T-cell (primary cell): ENCODE measurements at regions not wholly inside any gene's neighbourhood (a gene's known extent, or its start where the extent isn't known, plus 50 kb on each side); places are given as distances from the start of the nearest gene placed in this dataset.
A peak's percentile ranks its signal among the peaks of the same experiment; 100 is the strongest.

Experiments
- ATAC-seq, 4 experiments: fragments of 200-7000 bp in 3 of 4; fragments of 150-1000 bp in 1 of 4; cut with Tn5 transposase; replicated peaks in 1 of 4; 1 replicate in 3 of 4; 2 replicates in 1 of 4; pipeline ENCODE4 v1.10.0; 2021; ENCODE audit warnings: moderate library complexity in 3 of 4, mild to moderate bottlenecking in 2 of 4, moderate number of reproducible peaks in 1 of 4
- CTCF ChIA-PET, 2 donors: fragments of 300-600 bp; sonication (Branson Sonifier 250); formaldehyde crosslinking; loops; one replicate each; lab custom pipeline; 2022; ENCODE audit warnings: antibody characterized with exemption in 2 of 2; lab: Charles Lee
- POLR2A ChIA-PET, 2 donors: fragments of 300-600 bp; sonication (Branson Sonifier 250); formaldehyde crosslinking; loops; one replicate each; lab custom pipeline; 2022; ENCODE audit warnings: antibody characterized with exemption in 2 of 2; lab: Charles Lee
- DNase-seq, 35 experiments: peaks; one replicate each; pipeline versions ENCODE4 v3.0.0 to v3.0.0-alpha.2; 2013 to 2023
- H3K27ac ChIP-seq: one replicate; pipeline ENCODE4 v1.5.1; 2013; ENCODE audit warnings: low read length
- H3K27me3 ChIP-seq, 2 experiments: replicated peaks in 1 of 2; 1 replicate in 1 of 2; 2 replicates in 1 of 2; pipeline versions ENCODE4 v1.6.1 to v1.7.0; 2013; ENCODE audit warnings: low read length in 1 of 2, mixed read lengths in 1 of 2; ENCODE audit not compliant: control insufficient read depth in 2 of 2, insufficient read depth in 2 of 2; ENCODE audit errors: extremely low read depth in 1 of 2
- H3K36me3 ChIP-seq, 2 donors: 1 replicate in 1 of 2; 2 replicates in 1 of 2; pipeline versions ENCODE4 v1.6.1 to v1.7.0; 2013; ENCODE audit warnings: low read length in 1 of 2; ENCODE audit not compliant: control insufficient read depth in 2 of 2, insufficient read depth in 1 of 2; ENCODE audit errors: extremely low read depth in 1 of 2
- H3K4me1 ChIP-seq, 2 experiments: 1 replicate in 1 of 2; 2 replicates in 1 of 2; pipeline versions ENCODE4 v1.6.1 to v1.7.0; 2013; ENCODE audit warnings: low read length in 2 of 2, mixed read lengths in 1 of 2; ENCODE audit not compliant: insufficient read depth in 2 of 2, control insufficient read depth in 1 of 2; ENCODE audit errors: extremely low read depth in 1 of 2
- H3K4me3 ChIP-seq, 2 donors: 1 replicate in 1 of 2; 2 replicates in 1 of 2; pipeline versions ENCODE4 v1.5.1 to v1.7.0; 2013; ENCODE audit warnings: mild to moderate bottlenecking in 2 of 2, low read length in 1 of 2, moderate library complexity in 1 of 2; ENCODE audit not compliant: control insufficient read depth in 1 of 2; ENCODE audit errors: extremely low read depth in 1 of 2
- H3K9me3 ChIP-seq: 2 replicates; pipeline ENCODE4 v1.7.0; 2013
- H3K27ac Mint-ChIP-seq, 2 donors: one replicate each; pipeline ENCODE4 v1.8.0; 2020 to 2021; ENCODE audit warnings: mild to moderate bottlenecking in 2 of 2, mixed read lengths in 2 of 2
- H3K27me3 Mint-ChIP-seq, 2 donors: one replicate each; pipeline ENCODE4 v1.8.0; 2021 to 2022; ENCODE audit warnings: mixed read lengths in 2 of 2
- H3K36me3 Mint-ChIP-seq: one replicate; pipeline ENCODE4 v1.8.0; 2021; ENCODE audit warnings: mixed read lengths
- H3K4me1 Mint-ChIP-seq, 3 donors: one replicate each; pipeline ENCODE4 v1.8.0; 2020 to 2022; ENCODE audit warnings: mixed read lengths in 3 of 3, mild to moderate bottlenecking in 1 of 3
- H3K4me3 Mint-ChIP-seq, 3 donors: one replicate each; pipeline ENCODE4 v1.8.0; 2020 to 2022; ENCODE audit warnings: mild to moderate bottlenecking in 3 of 3, mixed read lengths in 3 of 3, moderate library complexity in 3 of 3
- H3K9me3 Mint-ChIP-seq, 3 donors: one replicate each; pipeline ENCODE4 v1.8.0; 2020 to 2022; ENCODE audit warnings: mixed read lengths in 3 of 3
- WGBS: methylation state at CpG from one replicate; pipeline ENCODE4 v1.1.5; 2013; ENCODE audit warnings: missing lambda C conversion rate; ENCODE audit not compliant: insufficient coverage; 5-methylcytosine and 5-hydroxymethylcytosine counted together

DNA sequence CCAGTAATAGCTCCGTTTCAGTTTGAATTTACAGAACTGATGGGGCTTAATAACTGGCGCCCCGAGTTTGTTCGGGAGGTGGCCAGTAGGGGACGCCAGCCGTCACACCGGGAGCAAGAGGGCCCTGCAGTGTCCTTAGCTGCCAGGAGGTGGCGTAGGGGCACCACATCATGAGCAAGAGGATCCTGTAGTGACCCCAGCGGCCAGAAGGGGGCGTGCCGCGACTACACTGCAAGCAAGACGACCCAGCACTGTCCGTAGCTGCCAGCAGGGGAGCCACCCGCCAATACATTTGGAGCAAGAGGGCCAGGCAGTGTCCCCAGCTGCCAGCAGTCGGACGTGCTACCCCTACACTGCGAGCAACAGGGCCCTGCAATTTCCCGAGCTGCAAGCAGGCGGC is 663.7 kb upstream of the B3GAT1 start:
- H3K36me3 Mint-ChIP-seq: no peaks in the 10 kb centered on the region
- H3K27me3 Mint-ChIP-seq: peaks cover 7 to 8% of the 10 kb centered on the region in 2 donors
- ChIA-PET POLR2A (no interaction called here), CTCF (no interaction called here)
- no peaks in the 10 kb centered on the region for H3K36me3 ChIP-seq
- peaks cover 0 to 17% of the 10 kb centered on the region in 2 experiments for H3K27me3 ChIP-seq
- no peaks in the 10 kb centered on the region for H3K9me3 Mint-ChIP-seq
- no peaks in the 10 kb centered on the region for H3K4me1 Mint-ChIP-seq
- WGBS: 72% methylated on average over 18 of the region's 20 CpGs
- H3K4me3 Mint-ChIP-seq: no peak overlapping the region
- H3K4me1 ChIP-seq: no peaks in the 10 kb centered on the region
- DNase-seq (peak in 33 of 35 experiments; percentile 9 to 64 (median 48)), ATAC-seq (peak in 1 of 4 experiments; percentile 43)
- no peaks in the 10 kb centered on the region for H3K9me3 ChIP-seq
- no peak overlapping the region for H3K27ac Mint-ChIP-seq
- no peak overlapping the region for H3K27ac ChIP-seq
- H3K4me3 ChIP-seq: no peak overlapping the region

GRCh38 chr11:135074397-135074998 is 662.5 kb upstream of the B3GAT1 start:
- no peak overlapping the region for H3K4me3 ChIP-seq
- Mint-ChIP-seq H3K27me3 (peaks cover 15 to 18% of the 10 kb centered on the region in 2 donors), H3K4me3 (no peak overlapping the region), H3K4me1 (no peaks in the 10 kb centered on the region), H3K9me3 (no peaks in the 10 kb centered on the region), H3K27ac (no peak overlapping the region), H3K36me3 (no peaks in the 10 kb centered on the region)
- ChIA-PET CTCF (no interaction called here), POLR2A (no interaction called here)
- H3K4me1 ChIP-seq: no peaks in the 10 kb centered on the region
- H3K27ac ChIP-seq: no peak overlapping the region
- H3K9me3 ChIP-seq: no peaks in the 10 kb centered on the region
- peaks cover 0 to 25% of the 10 kb centered on the region in 2 experiments for H3K27me3 ChIP-seq
- DNase-seq (no peak), ATAC-seq (no peak)
- H3K36me3 ChIP-seq: no peaks in the 10 kb centered on the region
- WGBS: no CpG with 5 or more reads among the region's 5 CpGs

DNA sequence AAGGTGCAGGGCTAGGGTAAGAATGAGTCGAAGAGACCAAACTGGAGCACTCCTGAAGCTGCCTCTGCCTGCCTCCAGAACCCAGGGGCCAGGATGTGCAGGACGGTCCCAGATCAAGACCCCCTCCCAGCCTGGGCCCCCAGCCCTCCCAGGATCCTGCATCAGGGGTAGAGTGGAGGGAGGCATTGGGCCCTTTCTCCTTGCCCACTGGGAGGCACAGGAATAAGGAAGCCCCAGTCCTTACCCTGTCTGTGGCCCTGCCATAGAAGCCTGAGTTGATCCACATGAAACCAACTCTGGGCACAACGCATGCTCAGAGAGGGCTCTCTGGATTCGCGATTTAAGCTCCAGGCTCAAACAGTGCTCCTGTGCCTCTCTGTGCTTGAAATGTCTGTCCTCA is 661.8 kb upstream of the B3GAT1 start:
- ChIA-PET CTCF (no interaction called here), POLR2A (no interaction called here)
- no peaks in the 10 kb centered on the region for H3K36me3 ChIP-seq
- Mint-ChIP-seq H3K27me3 (peaks cover 15 to 18% of the 10 kb centered on the region in 2 donors), H3K27ac (no peak overlapping the region), H3K4me3 (no peak overlapping the region), H3K4me1 (no peaks in the 10 kb centered on the region), H3K36me3 (no peaks in the 10 kb centered on the region), H3K9me3 (no peaks in the 10 kb centered on the region)
- H3K4me1 ChIP-seq: no peaks in the 10 kb centered on the region
- no peaks in the 10 kb centered on the region for H3K9me3 ChIP-seq
- H3K27me3 ChIP-seq: peaks cover 0 to 25% of the 10 kb centered on the region in 2 experiments
- 90% methylated on average over 3 of the region's 5 CpGs for WGBS
- no peak overlapping the region for H3K27ac ChIP-seq
- ATAC-seq: no peak
- no peak for DNase-seq
- no peak overlapping the region for H3K4me3 ChIP-seq

- no peak for DNase-seq
- Histone ChIP-seq H3K36me3 (no peaks in the 10 kb centered on the region), H3K9me3 (no peaks in the 10 kb centered on the region), H3K4me3 (no peak overlapping the region), H3K4me1 (no peaks in the 10 kb centered on the region), H3K27ac (no peak overlapping the region), H3K27me3 (peaks cover 0 to 30% of the 10 kb centered on the region in 2 experiments)
- Mint-ChIP-seq H3K27ac (no peak overlapping the region), H3K27me3 (peaks cover 15 to 18% of the 10 kb centered on the region in 2 donors), H3K4me3 (no peak overlapping the region), H3K9me3 (no peaks in the 10 kb centered on the region), H3K36me3 (no peaks in the 10 kb centered on the region), H3K4me1 (no peaks in the 10 kb centered on the region)
- ATAC-seq: no peak
- CTCF ChIA-PET: no interaction called here
- POLR2A ChIA-PET: no interaction called here
- 64% methylated on average over 7 of the region's 7 CpGs for WGBS
Observed at GRCh38 chr11:135073381-135073780, 661.3 kb upstream of the B3GAT1 start.

DNA sequence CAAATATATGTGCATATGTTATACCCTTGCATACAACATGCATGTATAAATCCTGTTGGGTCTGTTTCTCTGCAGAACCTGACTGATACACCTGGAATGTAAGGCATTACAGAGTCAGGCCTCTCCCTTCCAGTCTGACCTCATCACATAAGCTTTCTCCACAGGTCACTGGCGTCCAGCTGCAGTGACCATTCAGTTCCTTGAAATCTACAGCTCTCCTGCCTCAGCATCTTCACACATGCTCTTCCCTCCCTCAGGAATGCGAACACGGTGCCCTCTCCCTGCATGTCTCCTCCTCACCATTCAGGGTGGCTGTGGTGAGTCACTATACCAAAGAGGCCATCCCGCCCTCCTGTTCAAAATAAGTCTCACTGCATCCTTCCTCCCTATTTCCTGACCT is 657.8 kb upstream of the B3GAT1 start:
- H3K27me3 ChIP-seq: peaks cover 0 to 36% of the 10 kb centered on the region in 2 experiments
- no peak for DNase-seq
- POLR2A ChIA-PET: no interaction called here
- Mint-ChIP-seq H3K4me3 (no peak overlapping the region), H3K36me3 (no peaks in the 10 kb centered on the region), H3K27ac (no peak overlapping the region), H3K27me3 (peaks cover 20 to 33% of the 10 kb centered on the region in 2 donors), H3K4me1 (no peaks in the 10 kb centered on the region), H3K9me3 (no peaks in the 10 kb centered on the region)
- H3K27ac ChIP-seq: no peak overlapping the region
- no peaks in the 10 kb centered on the region for H3K9me3 ChIP-seq
- no peak for ATAC-seq
- no peaks in the 10 kb centered on the region for H3K4me1 ChIP-seq
- H3K4me3 ChIP-seq: no peak overlapping the region
- CTCF ChIA-PET: no interaction called here
- no peaks in the 10 kb centered on the region for H3K36me3 ChIP-seq
- 69% methylated on average over 2 of the region's 4 CpGs for WGBS

DNA sequence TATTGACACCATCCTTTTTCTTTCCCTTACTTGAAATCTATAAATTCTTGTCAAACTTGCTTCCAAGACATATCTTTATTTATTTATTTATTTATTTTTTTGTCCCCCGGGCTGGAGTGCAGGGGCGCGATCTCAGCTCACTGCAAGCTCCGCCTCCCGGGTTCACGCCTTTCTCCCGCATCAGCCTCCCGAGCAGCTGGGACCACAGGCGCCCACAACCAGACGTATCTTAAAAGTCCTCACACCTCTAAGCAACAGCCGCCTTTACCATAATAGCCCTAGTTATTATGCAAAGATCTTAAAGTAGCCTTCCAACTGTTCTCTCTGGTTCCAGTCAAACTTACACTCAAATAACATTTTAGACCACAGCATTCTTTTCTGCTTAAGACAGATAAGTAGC is 657.0 kb upstream of the B3GAT1 start:
- peaks cover 0 to 36% of the 10 kb centered on the region in 2 experiments for H3K27me3 ChIP-seq
- H3K4me1 Mint-ChIP-seq: no peaks in the 10 kb centered on the region
- H3K9me3 ChIP-seq: no peaks in the 10 kb centered on the region
- H3K27me3 Mint-ChIP-seq: peaks cover 20 to 33% of the 10 kb centered on the region in 2 donors
- 85% methylated on average over 11 of the region's 11 CpGs for WGBS
- ATAC-seq: no peak
- H3K4me3 ChIP-seq: no peak overlapping the region
- H3K9me3 Mint-ChIP-seq: peaks cover 0 to 1% (median 0%) of the 10 kb centered on the region in 3 donors
- ChIA-PET POLR2A (no interaction called here), CTCF (no interaction called here)
- no peak overlapping the region for H3K27ac ChIP-seq
- no peaks in the 10 kb centered on the region for H3K4me1 ChIP-seq
- DNase-seq: no peak
- no peak overlapping the region for H3K27ac Mint-ChIP-seq
- H3K36me3 ChIP-seq: no peaks in the 10 kb centered on the region
- no peak overlapping the region for H3K4me3 Mint-ChIP-seq
- H3K36me3 Mint-ChIP-seq: no peaks in the 10 kb centered on the region

DNA sequence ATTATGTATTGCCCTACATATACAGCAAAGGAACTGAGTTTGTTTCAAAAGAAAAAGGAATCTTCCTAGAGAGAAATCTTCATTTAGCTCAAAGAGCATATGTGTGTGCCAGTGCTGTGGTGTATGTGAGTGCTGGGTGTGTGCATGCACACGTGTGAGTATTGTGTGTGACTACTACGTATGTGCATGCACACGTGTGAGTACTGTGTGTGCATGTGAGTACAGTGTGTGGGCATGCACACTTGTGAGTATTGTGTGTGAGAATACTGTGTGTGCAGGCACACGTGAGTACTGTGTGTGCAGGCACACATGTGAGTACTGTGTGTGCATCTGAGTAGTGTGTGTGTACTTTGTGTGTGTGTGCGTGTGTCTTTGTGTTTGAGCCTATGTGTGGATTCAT is 651.0 kb upstream of the B3GAT1 start:
- no peaks in the 10 kb centered on the region for H3K4me1 ChIP-seq
- H3K9me3 ChIP-seq: no peaks in the 10 kb centered on the region
- Mint-ChIP-seq H3K27ac (no peak overlapping the region), H3K4me3 (no peak overlapping the region), H3K36me3 (no peaks in the 10 kb centered on the region), H3K27me3 (peaks cover 12 to 21% of the 10 kb centered on the region in 2 donors), H3K9me3 (peaks cover 19 to 27% (median 22%) of the 10 kb centered on the region in 3 donors), H3K4me1 (no peaks in the 10 kb centered on the region)
- H3K27me3 ChIP-seq: peaks cover 0 to 7% of the 10 kb centered on the region in 2 experiments
- ChIA-PET POLR2A (no interaction called here), CTCF (no interaction called here)
- 62% methylated on average over 4 of the region's 5 CpGs for WGBS
- no peaks in the 10 kb centered on the region for H3K36me3 ChIP-seq
- DNase-seq (no peak), ATAC-seq (no peak)
- H3K4me3 ChIP-seq: no peak overlapping the region
- no peak overlapping the region for H3K27ac ChIP-seq
